H9 (cell line): ENCODE measurements at regions not wholly inside any gene's neighbourhood (a gene's known extent, or its start where the extent isn't known, plus 50 kb on each side); places are given as distances from the start of the nearest gene placed in this dataset.

ENCODE experiments used
- DNase-seq: peaks from one replicate; pipeline ENCODE4 v3.0.0-alpha.2; 2017
- H2AFZ ChIP-seq: one replicate; pipeline ENCODE4 v1.6.1; 2013; ENCODE audit warnings: mild to moderate bottlenecking, low read length, control low read depth, moderate library complexity
- H2AK5ac ChIP-seq: 2 replicates; pipeline ENCODE4 v1.6.1; 2013; ENCODE audit warnings: low read length, control low read depth, mixed read lengths; ENCODE audit not compliant: insufficient read length
- H2BK120ac ChIP-seq: one replicate; pipeline ENCODE4 v1.6.1; 2013; ENCODE audit warnings: low read depth, mild to moderate bottlenecking, low read length, control low read depth, inconsistent platforms; ENCODE audit not compliant: poor library complexity, severe bottlenecking
- H2BK12ac ChIP-seq: 2 replicates; pipeline ENCODE4 v1.6.1; 2013; ENCODE audit warnings: low read length, control low read depth, mixed read lengths, low read depth; ENCODE audit not compliant: insufficient read length
- H2BK15ac ChIP-seq: 2 replicates; pipeline ENCODE4 v1.6.1; 2013; ENCODE audit warnings: low read depth, low read length, control low read depth
- H2BK20ac ChIP-seq: one replicate; pipeline ENCODE4 v1.6.1; 2013; ENCODE audit warnings: low read depth, mild to moderate bottlenecking, low read length, control low read depth, inconsistent platforms; ENCODE audit not compliant: poor library complexity, severe bottlenecking
- H2BK5ac ChIP-seq: 2 replicates; pipeline ENCODE4 v1.6.1; 2013; ENCODE audit warnings: low read length, control low read depth, mixed read lengths; ENCODE audit not compliant: insufficient read length
- H3K14ac ChIP-seq: 2 replicates; pipeline ENCODE4 v1.6.1; 2013; ENCODE audit warnings: low read length, control low read depth; ENCODE audit not compliant: insufficient read depth
- H3K18ac ChIP-seq: 2 replicates; pipeline ENCODE4 v1.6.1; 2013; ENCODE audit warnings: low read depth, mild to moderate bottlenecking, mixed read lengths, low read length, control low read depth; ENCODE audit not compliant: insufficient read length
- H3K23ac ChIP-seq: 2 replicates; pipeline ENCODE4 v1.6.1; 2013; ENCODE audit warnings: low read length, control low read depth, mixed read lengths, low read depth; ENCODE audit not compliant: insufficient read length
- H3K23me2 ChIP-seq: 2 replicates; pipeline ENCODE4 v1.6.1; 2013; ENCODE audit warnings: low read depth, mild to moderate bottlenecking, mixed read lengths, low read length, control low read depth; ENCODE audit not compliant: insufficient read length, poor library complexity, severe bottlenecking
- H3K27ac ChIP-seq: 2 replicates; pipeline ENCODE4 v1.5.1; 2013; ENCODE audit warnings: low read length, control low read depth, mixed read lengths, low read depth; ENCODE audit not compliant: insufficient read length
- H3K27me3 ChIP-seq: 2 replicates; pipeline ENCODE4 v1.6.1; 2013; ENCODE audit warnings: low read length, control low read depth, inconsistent platforms; ENCODE audit not compliant: insufficient read depth
- H3K4ac ChIP-seq: 2 replicates; pipeline ENCODE4 v1.6.1; 2013; ENCODE audit warnings: low read depth, mild to moderate bottlenecking, control low read depth, inconsistent platforms, low read length, moderate library complexity
- H3K4me1 ChIP-seq: 2 replicates; pipeline ENCODE4 v1.6.1; 2013; ENCODE audit warnings: low read length, control low read depth, inconsistent platforms; ENCODE audit not compliant: insufficient read depth
- H3K4me2 ChIP-seq: 2 replicates; pipeline ENCODE4 v1.6.1; 2013; ENCODE audit warnings: low read length, control low read depth, mixed read lengths; ENCODE audit not compliant: insufficient read length, insufficient read depth
- H3K56ac ChIP-seq: 2 replicates; pipeline ENCODE4 v1.6.1; 2013; ENCODE audit warnings: low read depth, mild to moderate bottlenecking, mixed read lengths, low read length, control low read depth; ENCODE audit not compliant: insufficient read length
- H3K79me1 ChIP-seq: 2 replicates; pipeline ENCODE4 v1.6.1; 2013; ENCODE audit warnings: low read depth, mild to moderate bottlenecking, moderate library complexity, low read length, control low read depth, inconsistent platforms; ENCODE audit not compliant: insufficient read depth, poor library complexity, severe bottlenecking
- H3K79me2 ChIP-seq: 2 replicates; pipeline ENCODE4 v1.6.1; 2013; ENCODE audit warnings: low read length, control low read depth, inconsistent platforms; ENCODE audit not compliant: insufficient read depth
- H3K9ac ChIP-seq: 2 replicates; pipeline ENCODE4 v1.6.1; 2013; ENCODE audit warnings: low read length, control low read depth, mixed read lengths; ENCODE audit not compliant: insufficient read length; ENCODE audit errors: extremely low read depth
- H3K9me3 ChIP-seq: one replicate; pipeline ENCODE4 v1.6.1; 2013; ENCODE audit warnings: low read depth, low read length, inconsistent platforms; ENCODE audit not compliant: control insufficient read depth
- H3T11ph ChIP-seq: one replicate; pipeline ENCODE4 v1.6.1; 2013; ENCODE audit warnings: mild to moderate bottlenecking, low read length, control low read depth, inconsistent platforms
- H4K20me1 ChIP-seq: one replicate; pipeline ENCODE4 v1.6.1; 2013; ENCODE audit not compliant: control insufficient read depth, insufficient read length, insufficient read depth
- H4K5ac ChIP-seq: 2 replicates; pipeline ENCODE4 v1.6.1; 2013; ENCODE audit warnings: low read depth, mild to moderate bottlenecking, mixed read lengths, low read length, control low read depth; ENCODE audit not compliant: insufficient read length
- H4K8ac ChIP-seq: replicated peaks from 2 replicates; pipeline ENCODE4 v1.6.1; 2013; ENCODE audit warnings: low read length, control low read depth, mixed read lengths, low read depth; ENCODE audit not compliant: insufficient read length
- H4K91ac ChIP-seq: 2 replicates; pipeline ENCODE4 v1.6.1; 2013; ENCODE audit warnings: low read depth, mild to moderate bottlenecking, moderate library complexity, mixed read lengths, low read length, control low read depth; ENCODE audit not compliant: insufficient read length
- H3K27ac Mint-ChIP-seq, 3 experiments: 2 replicates in 2 of 3; 3 replicates in 1 of 3; pipeline ENCODE4 v1.8.0; 2020 to 2021; ENCODE audit warnings: mixed read lengths in 3 of 3, mild to moderate bottlenecking in 1 of 3, moderate library complexity in 1 of 3
- H3K27me3 Mint-ChIP-seq: 2 replicates; pipeline ENCODE4 v1.8.0; 2021; ENCODE audit warnings: low read depth, mild to moderate bottlenecking, moderate library complexity, mixed read lengths
- H3K36me3 Mint-ChIP-seq, 3 experiments: 2 replicates in 2 of 3; 3 replicates in 1 of 3; pipeline ENCODE4 v1.8.0; 2020 to 2021; ENCODE audit warnings: low read depth in 3 of 3, mixed read lengths in 3 of 3; ENCODE audit not compliant: insufficient read depth in 1 of 3
- H3K4me1 Mint-ChIP-seq, 2 experiments: 2 replicates each; pipeline ENCODE4 v1.8.0; 2020; ENCODE audit warnings: mixed read lengths in 2 of 2
- H3K4me3 Mint-ChIP-seq, 2 experiments: 2 replicates in 1 of 2; 3 replicates in 1 of 2; pipeline ENCODE4 v1.8.0; 2020 to 2021; ENCODE audit warnings: mild to moderate bottlenecking in 2 of 2, mixed read lengths in 2 of 2, moderate library complexity in 1 of 2
- H3K9me3 Mint-ChIP-seq, 2 experiments: 2 replicates in 1 of 2; 3 replicates in 1 of 2; pipeline ENCODE4 v1.8.0; 2020; ENCODE audit warnings: mild to moderate bottlenecking in 2 of 2, mixed read lengths in 2 of 2, moderate library complexity in 1 of 2
- CTCF ChIP-seq: fragments of 200-600 bp; sonication (generic); conservative IDR thresholded peaks from 3 replicates; pipeline ENCODE4 v1.8.0; 2021; ENCODE audit warnings: antibody characterized with exemption, mild to moderate bottlenecking
- WGBS: extraction: QIAGEN DNeasy Blood & Tissue Kit; methylation state at CpG from one replicate; pipeline ENCODE4 v1.1.7; 2013; ENCODE audit warnings: missing lambda C conversion rate, low lambda C conversion rate, mixed read lengths; ENCODE audit not compliant: insufficient read length; ENCODE audit errors: extremely low coverage; 5-methylcytosine and 5-hydroxymethylcytosine counted together

GRCh38 chr1:194367121-194367520 lies 1180.7 kb upstream of the B3GALT2 start:
- H3K23ac ChIP-seq = no peak overlapping the region
- WGBS = no CpG with 5 or more reads among the region's 2 CpGs
- H3K27ac ChIP-seq = no peak overlapping the region
- H2BK5ac ChIP-seq = no peak overlapping the region
- H2AFZ ChIP-seq = no peak overlapping the region
- no peak overlapping the region for H3K56ac ChIP-seq
- no peaks in the 10 kb centered on the region for H3K4me1 ChIP-seq
- no peak overlapping the region for H3T11ph ChIP-seq
- H4K8ac ChIP-seq = no peak overlapping the region
- H2BK15ac ChIP-seq = no peak overlapping the region
- H2BK12ac ChIP-seq = no peak overlapping the region
- no peak overlapping the region for H4K5ac ChIP-seq
- DNase-seq = no peak
- no peak overlapping the region for H3K4me2 ChIP-seq
- no peaks in the 10 kb centered on the region for H3K79me1 ChIP-seq
- no peaks in the 10 kb centered on the region for H3K23me2 ChIP-seq
- H3K9me3 ChIP-seq = no peaks in the 10 kb centered on the region
- H3K4ac ChIP-seq = no peak overlapping the region
- Mint-ChIP-seq H3K27me3 (no peaks in the 10 kb centered on the region), H3K4me3 (no peak overlapping the region), H3K27ac (no peak overlapping the region), H3K36me3 (no peaks in the 10 kb centered on the region; a peak in 1 of 7 replicates), H3K9me3 (no peaks in the 10 kb centered on the region), H3K4me1 (peaks cover 0 to 4% of the 10 kb centered on the region in 2 experiments; a peak in 2 of 4 replicates)
- H4K91ac ChIP-seq = no peak overlapping the region
- no peak overlapping the region for H3K14ac ChIP-seq
- no peak overlapping the region for H2BK20ac ChIP-seq
- no peak overlapping the region for H2BK120ac ChIP-seq
- H3K79me2 ChIP-seq = no peaks in the 10 kb centered on the region
- no peaks in the 10 kb centered on the region for H4K20me1 ChIP-seq
- no peak for TF ChIP-seq CTCF
- H3K18ac ChIP-seq = no peak overlapping the region
- no peak overlapping the region for H2AK5ac ChIP-seq
- no peaks in the 10 kb centered on the region for H3K27me3 ChIP-seq
- H3K9ac ChIP-seq = no peak overlapping the region
